ENCODE measurements at regions not wholly inside any gene's neighbourhood (a gene's known extent, or its start where the extent isn't known, plus 50 kb on each side); places are given as distances from the start of the nearest gene placed in this dataset.

DNA sequence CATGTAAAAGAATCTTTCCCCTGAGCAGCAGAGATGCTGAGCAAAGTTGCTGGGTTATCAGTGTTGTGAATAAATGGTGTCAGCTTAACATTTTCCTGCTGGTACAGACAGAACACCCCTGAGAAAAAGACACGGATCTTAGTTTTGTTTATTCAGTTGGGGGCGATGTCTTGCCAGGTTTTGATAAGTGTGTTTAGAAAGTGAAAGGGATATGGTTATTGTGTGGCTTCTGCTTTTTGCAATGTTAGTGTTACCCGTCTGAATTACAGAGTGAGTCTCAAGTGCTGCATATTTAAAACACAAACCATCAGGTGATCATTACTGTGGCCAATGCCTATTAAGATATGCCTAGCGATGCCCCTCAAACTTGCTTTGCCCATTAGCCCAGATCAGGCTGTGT is 864.6 kb upstream of the SEL1L start:
- no peaks in the 10 kb centered on the region for H3K36me3 ChIP-seq
- peak overlapping the region; percentile 25 for H3K4me3 ChIP-seq
- peaks cover 18% of the 10 kb centered on the region for H3K4me1 ChIP-seq
- H3K9me3 ChIP-seq (replicated peaks), result no peaks in the 10 kb centered on the region
- peak; percentile 56 to 79 for DNase-seq
- peak overlapping the region; percentile 35 for H3K27ac ChIP-seq
- H3K27me3 ChIP-seq, result no peaks in the 10 kb centered on the region

DNA sequence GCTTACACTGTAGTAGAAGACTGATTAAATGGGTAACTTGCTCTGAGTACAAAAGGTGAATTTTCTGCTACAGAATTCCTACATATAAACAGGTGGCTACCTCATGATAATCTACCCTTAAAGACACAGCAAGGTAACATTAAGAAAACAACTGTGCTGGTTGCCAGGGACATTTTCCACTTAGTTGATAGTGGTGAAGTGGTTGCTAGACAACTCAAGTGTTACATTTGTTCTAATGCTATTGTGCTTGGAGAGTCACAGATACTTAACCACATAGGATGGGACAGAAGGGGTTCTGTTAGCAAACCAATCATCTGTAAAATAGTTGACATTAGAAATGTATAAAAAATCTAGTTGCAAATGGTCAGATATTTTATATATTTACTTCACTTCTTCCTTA is 870.3 kb upstream of the SEL1L start:
- Histone ChIP-seq H3K36me3 (no peaks in the 10 kb centered on the region), H3K9me3 (replicated peaks) (no peaks in the 10 kb centered on the region), H3K27me3 (no peaks in the 10 kb centered on the region), H3K4me1 (peaks cover 4% of the 10 kb centered on the region; the same call in 1 of the 2 replicates), H3K27ac (no peak overlapping the region), H3K4me3 (no peak overlapping the region)
- DNase-seq, result no peak

DNA sequence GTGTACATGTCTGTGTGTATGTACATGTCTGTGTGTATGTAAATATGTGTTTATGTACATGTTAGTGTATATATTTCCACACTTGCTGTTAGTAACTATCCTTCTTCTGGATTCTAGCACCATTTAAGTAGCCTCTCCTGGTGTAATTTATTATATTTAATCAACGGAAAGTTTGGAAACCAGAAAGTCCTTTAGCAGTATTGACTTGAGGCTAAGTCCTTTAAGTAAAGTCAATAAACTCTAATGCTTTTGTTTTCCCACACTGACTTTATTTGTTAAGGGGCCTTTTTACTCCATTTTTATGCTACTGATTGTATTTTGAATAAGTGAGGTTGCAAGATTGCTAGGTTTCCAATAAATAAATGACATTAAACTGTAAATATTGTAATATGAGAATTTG is 876.4 kb upstream of the SEL1L start:
- H3K9me3 ChIP-seq (replicated peaks), result 0 out of 2 replicates have a peak, but pooled peaks cover 6% of the 10 kb centered on the region
- H3K4me1 ChIP-seq, result peaks cover 15% of the 10 kb centered on the region
- H3K27me3 ChIP-seq, result no peaks in the 10 kb centered on the region
- DNase-seq, result no peak
- no peak overlapping the region for H3K27ac ChIP-seq
- no peaks in the 10 kb centered on the region for H3K36me3 ChIP-seq
- no peak overlapping the region for H3K4me3 ChIP-seq

DNA sequence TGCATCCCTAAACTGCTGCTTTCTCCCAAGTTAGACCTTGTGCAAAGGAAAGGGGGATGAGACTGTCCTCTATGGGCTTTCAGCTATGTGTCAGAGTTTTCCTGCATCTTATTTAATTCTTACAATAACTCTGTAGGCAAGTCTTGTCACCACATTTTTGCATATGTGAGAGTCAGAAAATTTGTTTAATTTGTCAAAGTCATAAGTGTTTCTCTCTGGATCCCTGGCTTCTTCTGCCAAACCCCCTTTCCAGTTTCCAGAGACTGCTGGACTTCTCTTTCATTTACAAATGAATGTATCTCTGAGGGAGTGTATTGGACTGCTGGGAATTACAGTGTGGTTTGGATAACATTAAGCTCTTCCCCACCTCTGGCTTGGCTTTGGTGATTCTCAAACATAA is 877.6 kb upstream of the SEL1L start:
- Histone ChIP-seq H3K4me3 (no peak overlapping the region), H3K27me3 (no peaks in the 10 kb centered on the region), H3K36me3 (no peaks in the 10 kb centered on the region), H3K27ac (no peak overlapping the region), H3K4me1 (peaks cover 20% of the 10 kb centered on the region), H3K9me3 (replicated peaks) (0 out of 2 replicates have a peak, but pooled peaks cover 6% of the 10 kb centered on the region)
- DNase-seq, result no peak

DNA sequence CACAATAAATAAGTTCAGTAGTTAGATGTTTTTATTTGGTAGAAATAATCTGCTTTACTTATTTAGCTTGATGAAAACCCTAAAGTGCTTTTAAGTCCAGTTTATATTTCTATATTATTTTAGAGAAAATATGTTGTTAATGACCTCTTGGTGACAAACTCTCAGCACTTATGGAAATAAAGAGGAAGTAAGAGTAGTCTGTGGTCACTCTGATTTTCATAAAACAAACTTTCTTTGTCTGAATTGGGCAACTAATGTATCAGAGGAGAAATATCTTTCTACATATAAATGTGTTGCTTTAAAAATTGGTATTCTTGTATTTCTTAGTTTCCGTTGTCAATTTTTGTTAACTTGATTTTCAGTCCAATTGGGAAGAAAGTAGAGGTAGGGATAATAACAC is 878.9 kb upstream of the SEL1L start:
- no peak for DNase-seq
- no peak overlapping the region for H3K4me3 ChIP-seq
- 0 out of 2 replicates have a peak, but pooled peaks cover 6% of the 10 kb centered on the region for H3K9me3 ChIP-seq (replicated peaks)
- peaks cover 20% of the 10 kb centered on the region for H3K4me1 ChIP-seq
- H3K27me3 ChIP-seq, result no peaks in the 10 kb centered on the region
- no peak overlapping the region for H3K27ac ChIP-seq
- H3K36me3 ChIP-seq, result no peaks in the 10 kb centered on the region

DNA sequence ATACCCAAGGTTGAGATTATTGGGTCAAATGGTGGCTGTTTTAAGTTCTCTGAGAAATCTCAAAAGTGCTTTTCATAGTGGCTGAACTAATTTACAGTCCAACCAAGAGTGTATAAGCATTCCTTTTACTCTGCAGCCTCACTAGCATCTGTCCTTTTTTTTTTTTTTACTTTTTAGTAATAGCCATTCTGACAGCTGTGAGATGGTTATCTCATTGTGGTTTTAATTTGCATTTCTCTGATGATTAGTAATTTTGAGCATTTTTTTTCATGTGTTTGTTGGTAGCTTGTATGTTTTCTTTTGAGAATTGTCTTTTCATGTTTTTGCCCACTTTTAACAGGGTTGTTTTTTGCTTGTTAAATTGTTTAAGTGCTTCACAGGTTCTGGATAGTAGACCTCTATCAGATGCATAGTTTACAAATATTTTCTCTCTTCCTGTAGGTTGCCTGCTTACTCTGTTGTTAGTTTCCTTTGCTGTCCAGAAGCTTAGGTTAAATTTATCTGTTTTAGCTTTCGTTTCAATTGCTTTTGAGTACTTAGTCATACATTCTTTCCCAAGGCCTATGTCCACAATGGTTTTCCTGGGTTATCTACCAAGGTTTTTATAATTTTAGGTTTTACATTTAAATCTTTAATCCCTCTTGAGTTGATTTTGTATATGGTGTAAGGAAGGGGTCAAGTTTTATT is 881.3 kb upstream of the SEL1L start:
- Histone ChIP-seq H3K9me3 (replicated peaks) (0 out of 2 replicates have a peak, but pooled peaks cover 11% of the 10 kb centered on the region), H3K36me3 (no peaks in the 10 kb centered on the region), H3K4me1 (peaks cover 20% of the 10 kb centered on the region), H3K4me3 (no peak overlapping the region), H3K27ac (peak overlapping the region; percentile 64), H3K27me3 (no peaks in the 10 kb centered on the region)
- DNase-seq, result peak in 1 of 2 experiments; percentile 62

DNA sequence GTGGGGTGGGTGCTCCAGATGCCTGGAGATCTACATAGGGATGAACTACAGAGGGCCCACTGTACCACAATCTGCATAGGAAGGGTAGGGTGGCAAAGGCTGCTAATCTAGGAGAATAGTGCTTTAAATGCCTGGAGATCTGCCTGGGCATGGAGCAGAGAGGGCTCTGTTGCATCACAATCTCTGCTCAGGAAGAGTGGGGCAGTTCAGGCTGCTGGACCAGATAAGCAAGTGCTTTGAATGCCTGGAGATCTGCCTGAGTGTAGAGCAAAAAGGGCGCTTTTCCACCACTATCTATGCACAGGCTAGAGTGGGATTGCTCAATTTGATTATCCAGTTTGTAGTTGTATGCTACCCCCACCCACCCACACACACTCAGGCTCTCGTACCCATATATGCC is 886.3 kb upstream of the SEL1L start:
- no peak for DNase-seq
- Histone ChIP-seq H3K4me3 (no peak overlapping the region), H3K36me3 (no peaks in the 10 kb centered on the region), H3K27ac (no peak overlapping the region), H3K9me3 (replicated peaks) (0 out of 2 replicates have a peak, but pooled peaks cover 5% of the 10 kb centered on the region), H3K4me1 (peaks cover 7% of the 10 kb centered on the region), H3K27me3 (no peaks in the 10 kb centered on the region)

DNA sequence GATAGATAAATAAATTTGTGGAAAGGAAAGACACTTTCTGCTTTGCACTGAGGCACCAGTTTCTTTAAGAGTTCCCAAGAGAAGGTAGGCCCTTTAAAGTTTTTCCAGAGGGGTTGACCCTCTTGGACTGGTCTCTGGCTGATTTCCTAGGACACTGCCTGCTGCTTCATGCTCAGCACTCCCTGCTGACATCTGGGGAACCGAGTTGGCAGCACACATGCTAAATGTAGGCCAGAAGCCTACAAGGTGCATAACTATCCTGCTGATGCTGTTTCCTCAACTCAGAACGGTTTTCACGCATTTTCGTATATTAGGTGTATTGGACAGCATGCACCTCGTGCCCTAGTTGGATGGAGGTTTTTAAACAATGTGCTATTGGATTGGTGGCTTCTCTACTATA is 887.2 kb upstream of the SEL1L start:
- no peaks in the 10 kb centered on the region for H3K27me3 ChIP-seq
- no peak for DNase-seq
- H3K4me3 ChIP-seq, result no peak overlapping the region
- no peaks in the 10 kb centered on the region for H3K36me3 ChIP-seq
- no peak overlapping the region for H3K27ac ChIP-seq
- H3K4me1 ChIP-seq, result peaks cover 3% of the 10 kb centered on the region
- 0 out of 2 replicates have a peak, but pooled peaks cover 5% of the 10 kb centered on the region for H3K9me3 ChIP-seq (replicated peaks)

DNA sequence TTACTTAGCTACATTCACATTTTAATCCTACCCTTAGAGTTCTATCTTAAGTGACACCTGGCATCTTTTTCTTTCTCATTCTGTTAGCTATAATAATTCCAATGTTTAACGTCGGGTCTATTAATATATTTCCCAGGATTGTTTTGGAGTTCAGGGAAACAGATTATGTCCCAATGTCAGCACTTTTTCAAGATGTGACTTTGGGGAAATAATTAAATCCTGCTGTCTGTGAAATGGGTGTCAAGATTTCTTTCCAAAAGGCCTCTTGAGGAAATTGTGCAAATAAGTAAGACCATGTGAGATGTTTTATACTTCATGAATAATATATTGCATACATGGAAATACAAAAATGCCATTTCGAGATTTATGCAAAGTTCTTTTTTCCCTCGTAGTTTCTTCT is 887.6 kb upstream of the SEL1L start:
- H3K27ac ChIP-seq, result no peak overlapping the region
- no peaks in the 10 kb centered on the region for H3K27me3 ChIP-seq
- DNase-seq, result no peak
- peaks cover 7% of the 10 kb centered on the region for H3K4me1 ChIP-seq
- H3K4me3 ChIP-seq, result no peak overlapping the region
- 0 out of 2 replicates have a peak, but pooled peaks cover 5% of the 10 kb centered on the region for H3K9me3 ChIP-seq (replicated peaks)
- no peaks in the 10 kb centered on the region for H3K36me3 ChIP-seq

DNA sequence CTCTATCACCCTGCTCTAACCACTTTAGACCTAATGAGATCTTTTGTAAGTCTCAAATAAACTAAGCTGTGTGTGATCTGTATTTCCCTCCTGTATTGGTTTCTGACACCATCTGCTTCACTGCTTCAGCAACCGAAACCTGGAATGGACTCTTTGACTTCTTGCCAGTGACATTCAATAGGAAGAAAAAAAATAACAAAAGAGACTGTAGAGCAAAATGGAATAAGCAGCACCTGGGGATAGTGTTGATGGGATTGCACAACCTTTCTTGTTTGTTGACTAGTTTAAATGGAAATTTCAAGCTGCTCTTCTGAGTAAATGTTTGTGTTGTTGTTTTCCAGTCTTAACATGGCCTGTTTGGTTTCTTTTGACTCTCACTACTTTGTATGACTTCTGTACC is 888.6 kb upstream of the SEL1L start:
- no peaks in the 10 kb centered on the region for H3K36me3 ChIP-seq
- DNase-seq, result no peak
- 0 out of 2 replicates have a peak, but pooled peaks cover 5% of the 10 kb centered on the region for H3K9me3 ChIP-seq (replicated peaks)

DNA sequence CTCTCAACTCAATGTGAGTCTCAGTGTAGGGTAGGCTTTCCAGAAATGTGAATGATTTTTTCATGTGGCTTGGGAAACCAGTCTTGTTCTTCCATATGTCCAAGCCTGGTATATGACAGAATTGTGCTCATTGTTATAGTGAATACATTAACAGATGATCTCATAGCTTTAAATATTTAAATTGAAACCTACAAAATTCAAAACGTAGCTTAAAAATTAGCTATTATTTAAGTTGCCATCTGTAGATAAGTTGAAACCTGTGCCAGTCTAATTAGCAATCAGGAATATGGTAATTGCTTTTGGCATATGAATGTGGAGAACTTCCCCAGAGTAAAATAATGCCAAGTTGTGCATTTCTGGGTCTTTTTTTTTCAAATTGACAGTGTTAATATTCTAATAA is 891.6 kb upstream of the SEL1L start:
- no peaks in the 10 kb centered on the region for H3K36me3 ChIP-seq
- H3K4me1 ChIP-seq, result peaks cover 9% of the 10 kb centered on the region
- no peak overlapping the region for H3K4me3 ChIP-seq
- no peaks in the 10 kb centered on the region for H3K27me3 ChIP-seq
- H3K27ac ChIP-seq, result no peak overlapping the region
- no peak for DNase-seq
- H3K9me3 ChIP-seq (replicated peaks), result no peaks in the 10 kb centered on the region

More for the DNA sequence above, 888.6 kb upstream of the SEL1L start:
- Histone ChIP-seq H3K4me1 (peaks cover 9% of the 10 kb centered on the region), H3K4me3 (no peak overlapping the region), H3K27me3 (no peaks in the 10 kb centered on the region), H3K27ac (no peak overlapping the region)

DNA sequence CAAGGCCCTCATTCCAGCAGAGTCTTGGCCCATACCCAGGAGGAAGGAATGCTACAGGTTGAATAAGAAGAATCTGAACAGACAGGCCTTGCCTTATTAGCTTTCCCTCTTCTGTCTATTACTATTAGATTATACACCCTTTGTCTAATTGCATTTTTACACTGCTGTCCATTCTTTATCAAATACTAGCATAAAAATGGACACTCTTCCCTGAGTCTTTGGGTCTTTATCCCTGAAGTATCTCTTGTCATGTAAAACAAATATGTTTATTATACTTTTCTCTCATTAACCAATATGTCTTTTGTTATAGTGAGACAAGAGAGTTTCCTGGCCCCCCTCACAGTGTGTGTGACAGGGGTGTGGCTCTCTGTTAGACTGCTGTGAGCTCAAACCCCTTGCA is 897.4 kb upstream of the SEL1L start:
- no peaks in the 10 kb centered on the region for H3K36me3 ChIP-seq
- H3K27me3 ChIP-seq, result no peaks in the 10 kb centered on the region
- no peak overlapping the region for H3K4me3 ChIP-seq
- H3K9me3 ChIP-seq (replicated peaks), result no peaks in the 10 kb centered on the region
- no peak for DNase-seq
- H3K4me1 ChIP-seq, result peaks cover 12% of the 10 kb centered on the region
- no peak overlapping the region for H3K27ac ChIP-seq

DNA sequence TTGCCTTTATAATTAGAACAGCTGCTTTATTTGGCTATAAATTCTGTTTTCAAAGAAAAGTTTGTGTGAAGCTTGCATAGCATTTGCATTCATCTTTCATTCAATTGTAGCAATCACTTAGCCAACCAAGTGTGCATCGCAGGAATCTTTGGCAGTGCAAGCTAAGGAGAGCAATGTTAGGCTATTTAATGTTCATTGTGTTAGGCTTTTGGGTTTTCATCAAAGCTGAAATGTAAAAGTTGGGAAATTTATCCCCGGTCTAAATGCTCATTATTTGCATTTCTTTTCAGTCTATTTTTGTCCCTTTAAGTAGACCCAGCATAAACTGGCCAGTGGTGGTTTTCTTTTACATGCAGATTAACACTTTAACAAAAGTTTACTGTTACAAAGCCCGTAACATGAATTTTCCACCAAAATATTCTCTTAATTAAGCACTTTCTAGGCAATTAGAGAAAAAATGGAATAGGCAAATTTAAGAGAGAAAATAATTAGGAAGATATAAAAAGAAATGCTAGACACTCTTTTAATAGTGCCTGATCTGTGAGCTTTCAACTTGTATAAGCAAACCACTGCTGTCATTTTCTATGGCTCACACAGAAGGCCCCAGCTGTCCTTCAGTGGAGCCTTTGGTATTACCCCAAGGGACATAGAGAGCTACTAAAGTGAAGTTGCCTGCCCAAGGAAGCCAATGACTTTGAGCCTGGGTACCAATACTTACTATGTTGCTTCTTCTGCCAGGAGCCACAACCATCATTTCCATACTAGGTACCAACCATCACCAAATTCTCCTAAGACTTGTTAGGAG is 898.9 kb upstream of the SEL1L start:
- peaks cover 8% of the 10 kb centered on the region; the same call in 1 of the 2 replicates for H3K4me1 ChIP-seq
- no peaks in the 10 kb centered on the region for H3K9me3 ChIP-seq (replicated peaks)
- no peaks in the 10 kb centered on the region for H3K36me3 ChIP-seq
- H3K4me3 ChIP-seq, result no peak overlapping the region
- DNase-seq, result peak in 1 of 2 experiments; percentile 29
- H3K27me3 ChIP-seq, result no peaks in the 10 kb centered on the region
- H3K27ac ChIP-seq, result no peak overlapping the region

DNA sequence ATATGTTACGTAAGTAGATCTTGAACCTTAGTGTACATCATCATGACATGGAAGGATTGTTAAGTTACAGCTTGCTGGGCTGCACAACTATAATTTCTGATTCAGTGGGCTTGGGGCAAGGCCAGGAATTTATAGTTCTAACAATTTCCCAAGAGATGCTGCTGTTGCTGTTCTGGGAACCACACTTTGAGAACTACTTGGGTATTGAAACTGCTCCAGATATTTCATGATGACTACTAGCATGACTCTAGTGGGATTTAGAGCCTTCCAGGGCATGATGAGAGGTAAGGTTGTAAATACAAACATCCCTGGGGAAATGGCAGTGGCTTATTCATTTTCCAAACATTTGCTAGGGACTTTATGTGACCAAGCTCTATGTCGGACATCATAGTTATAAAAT is 904.8 kb upstream of the SEL1L start:
- DNase-seq, result no peak
- H3K27me3 ChIP-seq, result no peaks in the 10 kb centered on the region
- no peak overlapping the region for H3K4me3 ChIP-seq
- no peak overlapping the region for H3K27ac ChIP-seq
- H3K36me3 ChIP-seq, result no peaks in the 10 kb centered on the region
- H3K4me1 ChIP-seq, result no peaks in the 10 kb centered on the region
- H3K9me3 ChIP-seq (replicated peaks), result no peaks in the 10 kb centered on the region; the same call in 1 of the 2 replicates

DNA sequence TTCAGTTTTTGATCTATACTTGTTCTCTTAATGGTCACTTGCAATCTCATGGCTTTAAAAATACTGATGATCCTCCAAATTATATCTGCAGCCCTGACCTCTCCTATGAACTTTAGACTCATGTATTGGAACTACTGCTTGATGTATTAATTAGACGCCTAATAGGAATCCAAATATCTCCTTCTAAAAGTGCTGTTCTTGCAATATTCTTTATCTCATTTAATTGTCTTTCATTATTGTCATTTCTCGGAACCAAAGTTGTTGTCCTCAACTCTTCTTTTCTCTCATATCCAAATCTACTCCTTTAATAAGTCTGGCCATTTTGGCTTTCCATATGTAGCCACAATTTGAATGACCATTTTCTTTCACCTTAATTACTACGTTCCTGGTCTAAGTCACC is 907.6 kb upstream of the SEL1L start:
- no peaks in the 10 kb centered on the region; the same call in 1 of the 2 replicates for H3K9me3 ChIP-seq (replicated peaks)
- H3K4me3 ChIP-seq, result no peak overlapping the region
- H3K27me3 ChIP-seq, result no peaks in the 10 kb centered on the region
- H3K4me1 ChIP-seq, result no peaks in the 10 kb centered on the region
- DNase-seq, result no peak
- no peak overlapping the region for H3K27ac ChIP-seq
- H3K36me3 ChIP-seq, result no peaks in the 10 kb centered on the region
